GM12864 (cell line): ENCODE measurements at regions not wholly inside any gene's neighbourhood (a gene's known extent, or its start where the extent isn't known, plus 50 kb on each side); places are given as distances from the start of the nearest gene placed in this dataset.

Source experiments
- DNase-seq: peaks from one replicate; pipeline ENCODE4 v3.0.0-alpha.2; 2011; ENCODE audit warnings: low read depth
- H3K4me3 ChIP-seq: 2 replicates; pipeline ENCODE4 v1.5.1; 2011; ENCODE audit warnings: mild to moderate bottlenecking, low read depth, low read length, control low read depth
- CTCF ChIP-seq: IDR thresholded peaks from 2 replicates; pipeline ENCODE4 v1.5.1; 2011; ENCODE audit warnings: low read depth, mild to moderate bottlenecking, moderate library complexity, low read length, control low read depth, inconsistent platforms; ENCODE audit errors: missing control alignments

GRCh38 chr4:135564090-135564489 is 1362.5 kb upstream of the PABPC4L start:
- DNase-seq, result no peak
- H3K4me3 ChIP-seq, result no peak overlapping the region
- no peak for TF ChIP-seq CTCF

GRCh38 chr4:135553213-135553612 is 1351.6 kb upstream of the PABPC4L start:
- no peak for DNase-seq

GRCh38 chr4:135552131-135552530 is 1350.5 kb upstream of the PABPC4L start:
- no peak overlapping the region for H3K4me3 ChIP-seq
- DNase-seq, result no peak
- TF ChIP-seq CTCF, result no peak

More at GRCh38 chr4:135553213-135553612, 1351.6 kb upstream of the PABPC4L start:
- H3K4me3 ChIP-seq, result no peak overlapping the region
- no peak for TF ChIP-seq CTCF

GRCh38 chr4:135548711-135549110 is 1347.1 kb upstream of the PABPC4L start:
- DNase-seq, result no peak
- no peak for TF ChIP-seq CTCF

GRCh38 chr4:135545616-135546317 is 1344.2 kb upstream of the PABPC4L start:
- no peak for DNase-seq
- no peak for TF ChIP-seq CTCF
- no peak overlapping the region for H3K4me3 ChIP-seq

More at GRCh38 chr4:135548711-135549110, 1347.1 kb upstream of the PABPC4L start:
- H3K4me3 ChIP-seq, result no peak overlapping the region

GRCh38 chr4:135538698-135539097 is 1337.1 kb upstream of the PABPC4L start:
- TF ChIP-seq CTCF, result no peak
- DNase-seq, result no peak
- no peak overlapping the region for H3K4me3 ChIP-seq

- TF ChIP-seq CTCF, result no peak
- no peak overlapping the region for H3K4me3 ChIP-seq
- no peak for DNase-seq
These were observed 1331.5 kb upstream of the PABPC4L start for GRCh38 chr4:135533053-135533452.
